GM12878 (cell line): ENCODE measurements at regions not wholly inside any gene's neighbourhood (a gene's known extent, or its start where the extent isn't known, plus 50 kb on each side); places are given as distances from the start of the nearest gene placed in this dataset.

Experiments
- BCL3 ChIP-seq: IDR thresholded peaks from 2 replicates; pipeline ENCODE4 v1.6.1; 2011; ENCODE audit warnings: borderline replicate concordance, low read depth, mild to moderate bottlenecking, moderate library complexity, low read length; ENCODE audit not compliant: insufficient read depth, poor library complexity, severe bottlenecking
- EED ChIP-seq: sonication (generic); IDR thresholded peaks from 2 replicates; pipeline ENCODE4 v1.6.1; 2016; ENCODE audit warnings: antibody characterized with exemption, low read depth
- FOXK2 ChIP-seq: fragments of 450-650 bp; IDR thresholded peaks from 2 replicates; pipeline ENCODE4 v1.6.1; 2017; ENCODE audit warnings: mild to moderate bottlenecking, moderate library complexity
- IRF5 ChIP-seq: fragments of 450-650 bp; IDR thresholded peaks from 2 replicates; pipeline ENCODE4 v1.6.1; 2017; ENCODE audit warnings: borderline replicate concordance
- JUNB ChIP-seq: IDR thresholded peaks from 2 replicates; pipeline ENCODE4 v1.6.1; 2016; ENCODE audit warnings: antibody characterized with exemption, mild to moderate bottlenecking
- PAX8 ChIP-seq: fragments of 450-650 bp; IDR thresholded peaks from 2 replicates; pipeline ENCODE4 v1.6.1; 2017; ENCODE audit warnings: mild to moderate bottlenecking, moderate library complexity
- POLR2AphosphoS5 ChIP-seq: IDR thresholded peaks from 2 replicates; pipeline ENCODE4 v1.6.1; 2011; ENCODE audit warnings: mild to moderate bottlenecking, low read length, inconsistent platforms
- SMAD1 ChIP-seq: fragments of 450-650 bp; IDR thresholded peaks from 2 replicates; pipeline ENCODE4 v1.6.1; 2018; ENCODE audit warnings: mild to moderate bottlenecking, low read depth; ENCODE audit not compliant: partially characterized antibody
- SPI1 ChIP-seq: IDR thresholded peaks from 2 replicates; pipeline ENCODE4 v1.6.1; 2011; ENCODE audit warnings: low read depth, mild to moderate bottlenecking, low read length, moderate library complexity, borderline replicate concordance; ENCODE audit not compliant: insufficient read depth
- SREBF2 ChIP-seq: IDR thresholded peaks from 2 replicates; pipeline ENCODE4 v1.6.1; 2012; ENCODE audit warnings: mild to moderate bottlenecking, low read length
- WRNIP1 ChIP-seq: IDR thresholded peaks from 2 replicates; pipeline ENCODE4 v1.6.1; 2011; ENCODE audit warnings: low read depth, low read length, improper control_type of control experiment, borderline replicate concordance
- ZNF217 ChIP-seq: fragments of 450-650 bp; IDR thresholded peaks from 2 replicates; pipeline ENCODE4 v1.6.1; 2017; ENCODE audit warnings: antibody characterized with exemption, mild to moderate bottlenecking
- ZNF384 ChIP-seq: IDR thresholded peaks from 2 replicates; pipeline ENCODE4 v1.6.1; 2012; ENCODE audit warnings: low read depth, mild to moderate bottlenecking, low read length, improper control_type of control experiment, borderline replicate concordance
- TF ChIP-seq, protein P1 (sequence below): IDR thresholded peaks from 2 replicates; pipeline ENCODE4 v1.6.1; 2011; ENCODE audit warnings: low read depth, low read length, improper control_type of control experiment, borderline replicate concordance
- TF ChIP-seq, protein P2 (sequence below): fragments of 450-650 bp; IDR thresholded peaks from 2 replicates; pipeline ENCODE4 v1.6.1; 2016; ENCODE audit warnings: mild to moderate bottlenecking
- TF ChIP-seq, protein P3 (sequence below): IDR thresholded peaks from 2 replicates; pipeline ENCODE4 v1.6.1; 2012; ENCODE audit warnings: low read length, inconsistent platforms
- TF ChIP-seq, protein P4 (sequence below): fragments of 150-350 bp; IDR thresholded peaks from 2 replicates; pipeline ENCODE4 v1.6.1; 2016; ENCODE audit warnings: low read depth, low read length

- TF ChIP-seq ZNF384 (no peak), BCL3 (peak; percentile 32), PAX8 (no peak), FOXK2 (no peak), IRF5 (no peak), SPI1 (0 out of 2 replicates have a peak, but pooled peaks have one; percentile 42), SREBF2 (no peak), ZNF217 (no peak), WRNIP1 (no peak), SMAD1 (no peak), POLR2AphosphoS5 (no peak), EED (0 out of 2 replicates have a peak, but pooled peaks have one; percentile 28), JUNB (no peak)
- TF ChIP-seq, protein P1, sequence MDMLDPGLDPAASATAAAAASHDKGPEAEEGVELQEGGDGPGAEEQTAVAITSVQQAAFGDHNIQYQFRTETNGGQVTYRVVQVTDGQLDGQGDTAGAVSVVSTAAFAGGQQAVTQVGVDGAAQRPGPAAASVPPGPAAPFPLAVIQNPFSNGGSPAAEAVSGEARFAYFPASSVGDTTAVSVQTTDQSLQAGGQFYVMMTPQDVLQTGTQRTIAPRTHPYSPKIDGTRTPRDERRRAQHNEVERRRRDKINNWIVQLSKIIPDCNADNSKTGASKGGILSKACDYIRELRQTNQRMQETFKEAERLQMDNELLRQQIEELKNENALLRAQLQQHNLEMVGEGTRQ, result no peak
- TF ChIP-seq, protein P2, sequence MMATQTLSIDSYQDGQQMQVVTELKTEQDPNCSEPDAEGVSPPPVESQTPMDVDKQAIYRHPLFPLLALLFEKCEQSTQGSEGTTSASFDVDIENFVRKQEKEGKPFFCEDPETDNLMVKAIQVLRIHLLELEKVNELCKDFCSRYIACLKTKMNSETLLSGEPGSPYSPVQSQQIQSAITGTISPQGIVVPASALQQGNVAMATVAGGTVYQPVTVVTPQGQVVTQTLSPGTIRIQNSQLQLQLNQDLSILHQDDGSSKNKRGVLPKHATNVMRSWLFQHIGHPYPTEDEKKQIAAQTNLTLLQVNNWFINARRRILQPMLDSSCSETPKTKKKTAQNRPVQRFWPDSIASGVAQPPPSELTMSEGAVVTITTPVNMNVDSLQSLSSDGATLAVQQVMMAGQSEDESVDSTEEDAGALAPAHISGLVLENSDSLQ, result no peak
- TF ChIP-seq, protein P3, sequence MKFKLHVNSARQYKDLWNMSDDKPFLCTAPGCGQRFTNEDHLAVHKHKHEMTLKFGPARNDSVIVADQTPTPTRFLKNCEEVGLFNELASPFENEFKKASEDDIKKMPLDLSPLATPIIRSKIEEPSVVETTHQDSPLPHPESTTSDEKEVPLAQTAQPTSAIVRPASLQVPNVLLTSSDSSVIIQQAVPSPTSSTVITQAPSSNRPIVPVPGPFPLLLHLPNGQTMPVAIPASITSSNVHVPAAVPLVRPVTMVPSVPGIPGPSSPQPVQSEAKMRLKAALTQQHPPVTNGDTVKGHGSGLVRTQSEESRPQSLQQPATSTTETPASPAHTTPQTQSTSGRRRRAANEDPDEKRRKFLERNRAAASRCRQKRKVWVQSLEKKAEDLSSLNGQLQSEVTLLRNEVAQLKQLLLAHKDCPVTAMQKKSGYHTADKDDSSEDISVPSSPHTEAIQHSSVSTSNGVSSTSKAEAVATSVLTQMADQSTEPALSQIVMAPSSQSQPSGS, result peak; percentile 48; the same call in 1 of the 2 replicates
- TF ChIP-seq, protein P4, sequence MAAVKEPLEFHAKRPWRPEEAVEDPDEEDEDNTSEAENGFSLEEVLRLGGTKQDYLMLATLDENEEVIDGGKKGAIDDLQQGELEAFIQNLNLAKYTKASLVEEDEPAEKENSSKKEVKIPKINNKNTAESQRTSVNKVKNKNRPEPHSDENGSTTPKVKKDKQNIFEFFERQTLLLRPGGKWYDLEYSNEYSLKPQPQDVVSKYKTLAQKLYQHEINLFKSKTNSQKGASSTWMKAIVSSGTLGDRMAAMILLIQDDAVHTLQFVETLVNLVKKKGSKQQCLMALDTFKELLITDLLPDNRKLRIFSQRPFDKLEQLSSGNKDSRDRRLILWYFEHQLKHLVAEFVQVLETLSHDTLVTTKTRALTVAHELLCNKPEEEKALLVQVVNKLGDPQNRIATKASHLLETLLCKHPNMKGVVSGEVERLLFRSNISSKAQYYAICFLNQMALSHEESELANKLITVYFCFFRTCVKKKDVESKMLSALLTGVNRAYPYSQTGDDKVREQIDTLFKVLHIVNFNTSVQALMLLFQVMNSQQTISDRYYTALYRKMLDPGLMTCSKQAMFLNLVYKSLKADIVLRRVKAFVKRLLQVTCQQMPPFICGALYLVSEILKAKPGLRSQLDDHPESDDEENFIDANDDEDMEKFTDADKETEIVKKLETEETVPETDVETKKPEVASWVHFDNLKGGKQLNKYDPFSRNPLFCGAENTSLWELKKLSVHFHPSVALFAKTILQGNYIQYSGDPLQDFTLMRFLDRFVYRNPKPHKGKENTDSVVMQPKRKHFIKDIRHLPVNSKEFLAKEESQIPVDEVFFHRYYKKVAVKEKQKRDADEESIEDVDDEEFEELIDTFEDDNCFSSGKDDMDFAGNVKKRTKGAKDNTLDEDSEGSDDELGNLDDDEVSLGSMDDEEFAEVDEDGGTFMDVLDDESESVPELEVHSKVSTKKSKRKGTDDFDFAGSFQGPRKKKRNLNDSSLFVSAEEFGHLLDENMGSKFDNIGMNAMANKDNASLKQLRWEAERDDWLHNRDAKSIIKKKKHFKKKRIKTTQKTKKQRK, result no peak
Observed at GRCh38 chr1:234758851-234759250, 148.9 kb upstream of the IRF2BP2 start (continued).
